ENCODE measurements at regions not wholly inside any gene's neighbourhood (a gene's known extent, or its start where the extent isn't known, plus 50 kb on each side); places are given as distances from the start of the nearest gene placed in this dataset.
"Not testable (repeated sequence)": the region's sequence is repeated elsewhere in the genome, so short reads cannot be mapped to it uniquely, and the experiment has no call there.

- TF ChIP-seq, protein P1, sequence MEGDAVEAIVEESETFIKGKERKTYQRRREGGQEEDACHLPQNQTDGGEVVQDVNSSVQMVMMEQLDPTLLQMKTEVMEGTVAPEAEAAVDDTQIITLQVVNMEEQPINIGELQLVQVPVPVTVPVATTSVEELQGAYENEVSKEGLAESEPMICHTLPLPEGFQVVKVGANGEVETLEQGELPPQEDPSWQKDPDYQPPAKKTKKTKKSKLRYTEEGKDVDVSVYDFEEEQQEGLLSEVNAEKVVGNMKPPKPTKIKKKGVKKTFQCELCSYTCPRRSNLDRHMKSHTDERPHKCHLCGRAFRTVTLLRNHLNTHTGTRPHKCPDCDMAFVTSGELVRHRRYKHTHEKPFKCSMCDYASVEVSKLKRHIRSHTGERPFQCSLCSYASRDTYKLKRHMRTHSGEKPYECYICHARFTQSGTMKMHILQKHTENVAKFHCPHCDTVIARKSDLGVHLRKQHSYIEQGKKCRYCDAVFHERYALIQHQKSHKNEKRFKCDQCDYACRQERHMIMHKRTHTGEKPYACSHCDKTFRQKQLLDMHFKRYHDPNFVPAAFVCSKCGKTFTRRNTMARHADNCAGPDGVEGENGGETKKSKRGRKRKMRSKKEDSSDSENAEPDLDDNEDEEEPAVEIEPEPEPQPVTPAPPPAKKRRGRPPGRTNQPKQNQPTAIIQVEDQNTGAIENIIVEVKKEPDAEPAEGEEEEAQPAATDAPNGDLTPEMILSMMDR (IDR thresholded peaks at IDR 0.05; ENCODE audit: poor library complexity, severe bottlenecking), result no peak
- ATAC-seq (ENCODE audit: low read depth) (no peak), DNase-seq (ENCODE audit: low spot score) (no peak)
- H3K36me3 ChIP-seq (ENCODE audit: low read depth), result no peaks in the 10 kb centered on the region
- no peaks in the 10 kb centered on the region for H3K9me3 ChIP-seq (ENCODE audit: severe bottlenecking)
- H3K4me3 ChIP-seq (ENCODE audit: severe bottlenecking), result no peak overlapping the region
- H3K27me3 ChIP-seq (ENCODE audit: insufficient read depth, poor library complexity, severe bottlenecking), result no peaks in the 10 kb centered on the region
- H3K27ac ChIP-seq (ENCODE audit: poor library complexity, severe bottlenecking), result no peak overlapping the region
- no peaks in the 10 kb centered on the region for H3K4me1 ChIP-seq (ENCODE audit: insufficient read depth, poor library complexity, severe bottlenecking)
Measured at GRCh38 chr14:56059054-56059453, 59.2 kb upstream of the PELI2 start.

- H3K36me3 ChIP-seq (ENCODE audit: low read depth), result no peaks in the 10 kb centered on the region
- no peak overlapping the region for H3K4me3 ChIP-seq (ENCODE audit: severe bottlenecking)
- ATAC-seq (ENCODE audit: low read depth) (no peak), DNase-seq (ENCODE audit: low spot score) (no peak)
- no peak overlapping the region for H3K27ac ChIP-seq (ENCODE audit: poor library complexity, severe bottlenecking)
- no peaks in the 10 kb centered on the region for H3K9me3 ChIP-seq (ENCODE audit: severe bottlenecking)
- no peaks in the 10 kb centered on the region for H3K4me1 ChIP-seq (ENCODE audit: insufficient read depth, poor library complexity, severe bottlenecking)
- TF ChIP-seq, protein P1 (IDR thresholded peaks at IDR 0.05; ENCODE audit: poor library complexity, severe bottlenecking), result no peak
- no peaks in the 10 kb centered on the region for H3K27me3 ChIP-seq (ENCODE audit: insufficient read depth, poor library complexity, severe bottlenecking)
Measured at GRCh38 chr14:56061051-56061450, 57.2 kb upstream of the PELI2 start.

DNA sequence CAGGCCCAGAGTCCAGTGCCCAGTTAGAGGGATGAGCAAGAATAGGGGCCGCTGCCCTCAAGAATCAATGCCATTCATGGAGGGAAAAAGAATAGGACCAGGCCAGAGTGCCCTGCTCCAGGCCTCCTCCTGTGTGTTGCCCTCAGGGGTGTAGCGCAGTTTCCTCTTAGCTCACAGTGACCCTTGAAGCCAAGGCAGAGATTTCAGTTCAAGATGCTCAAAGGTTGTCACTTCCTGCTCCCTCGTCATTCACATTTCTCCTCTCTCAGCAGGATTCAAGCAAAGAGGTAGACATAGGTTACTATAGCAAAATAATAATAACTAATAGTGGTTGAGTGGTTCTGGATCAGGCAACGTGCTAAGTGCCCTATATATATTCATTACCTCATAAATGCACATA lies 55.1 kb upstream of the PELI2 start:
- DNase-seq (ENCODE audit: low spot score) (no peak), ATAC-seq (ENCODE audit: low read depth) (no peak)
- TF ChIP-seq, protein P1 (IDR thresholded peaks at IDR 0.05; ENCODE audit: poor library complexity, severe bottlenecking), result no peak
- Histone ChIP-seq H3K36me3 (ENCODE audit: low read depth) (no peaks in the 10 kb centered on the region), H3K4me1 (ENCODE audit: insufficient read depth, poor library complexity, severe bottlenecking) (no peaks in the 10 kb centered on the region), H3K27ac (ENCODE audit: poor library complexity, severe bottlenecking) (no peak overlapping the region), H3K27me3 (ENCODE audit: insufficient read depth, poor library complexity, severe bottlenecking) (no peaks in the 10 kb centered on the region), H3K9me3 (ENCODE audit: severe bottlenecking) (no peaks in the 10 kb centered on the region), H3K4me3 (ENCODE audit: severe bottlenecking) (no peak overlapping the region)

GRCh38 chr14:56064513-56064912 lies 53.7 kb upstream of the PELI2 start:
- ATAC-seq (ENCODE audit: low read depth), result no peak
- no peaks in the 10 kb centered on the region for H3K36me3 ChIP-seq (ENCODE audit: low read depth)
- TF ChIP-seq, protein P1 (IDR thresholded peaks at IDR 0.05; ENCODE audit: poor library complexity, severe bottlenecking), result no peak

GRCh38 chr14:56065199-56065598 lies 53.0 kb upstream of the PELI2 start:
- H3K36me3 ChIP-seq (ENCODE audit: low read depth); DNase-seq (ENCODE audit: low spot score); ATAC-seq (ENCODE audit: low read depth); H3K4me3 ChIP-seq (ENCODE audit: severe bottlenecking); H3K27ac ChIP-seq (ENCODE audit: poor library complexity, severe bottlenecking); H3K4me1 ChIP-seq (ENCODE audit: insufficient read depth, poor library complexity, severe bottlenecking); H3K9me3 ChIP-seq (ENCODE audit: severe bottlenecking); H3K27me3 ChIP-seq (ENCODE audit: insufficient read depth, poor library complexity, severe bottlenecking): not testable (repeated sequence)

More at GRCh38 chr14:56064513-56064912, 53.7 kb upstream of the PELI2 start:
- no peak overlapping the region for H3K4me3 ChIP-seq (ENCODE audit: severe bottlenecking)
- no peaks in the 10 kb centered on the region for H3K27me3 ChIP-seq (ENCODE audit: insufficient read depth, poor library complexity, severe bottlenecking)
- H3K4me1 ChIP-seq (ENCODE audit: insufficient read depth, poor library complexity, severe bottlenecking), result no peaks in the 10 kb centered on the region
- H3K9me3 ChIP-seq (ENCODE audit: severe bottlenecking), result no peaks in the 10 kb centered on the region
- no peak overlapping the region for H3K27ac ChIP-seq (ENCODE audit: poor library complexity, severe bottlenecking)
- DNase-seq (ENCODE audit: low spot score), result no peak

Measured in RWPE2 (cell line).